Ovary (tissue), 7 donors: ENCODE measurements at regions not wholly inside any gene's neighbourhood (a gene's known extent, or its start where the extent isn't known, plus 50 kb on each side); places are given as distances from the start of the nearest gene placed in this dataset.

ENCODE experiments used
- DNase-seq, 5 donors: peaks; one replicate each; pipeline ENCODE4 v3.0.0-alpha.2; 2019 to 2020
- H3K27ac ChIP-seq, 2 donors: fragments of 200-600 bp; one replicate each; pipeline versions ENCODE4 v1.5.1 to v1.8.0; 2019 to 2022
- H3K27me3 ChIP-seq: fragments of 200-600 bp; one replicate; pipeline ENCODE4 v1.8.0; 2022
- H3K36me3 ChIP-seq: fragments of 200-600 bp; sonication (generic); one replicate; pipeline ENCODE4 v1.5.1; 2019
- H3K4me1 ChIP-seq: one replicate; pipeline ENCODE4 v1.8.1; 2013; ENCODE audit warnings: mild to moderate bottlenecking, moderate library complexity; ENCODE audit not compliant: insufficient read depth
- H3K4me3 ChIP-seq: fragments of 200-600 bp; sonication (generic); one replicate; pipeline ENCODE4 v1.5.1; 2017
- H3K9me3 ChIP-seq, 2 donors: fragments of 200-600 bp in 1 of 2; sonication (generic) in 1 of 2; one replicate each; pipeline versions ENCODE4 v1.5.1 to v1.8.1; 2013 to 2019; ENCODE audit warnings: mild to moderate bottlenecking in 1 of 2, moderate library complexity in 1 of 2
- EP300 ChIP-seq: sonication (generic); formaldehyde crosslinking; IDR thresholded peaks from one replicate; pipeline ENCODE4 v1.6.1; 2017; ENCODE audit warnings: antibody characterized with exemption
- POLR2A ChIP-seq: fragments of 450-650 bp; IDR thresholded peaks from one replicate; pipeline ENCODE4 v1.6.1; 2017; ENCODE audit warnings: antibody characterized with exemption, mild to moderate bottlenecking, moderate library complexity
- WGBS, 3 donors: extraction: QIAGEN DNeasy Blood & Tissue Kit in 1 of 3; methylation state at CpG; one replicate each; pipeline versions ENCODE4 v1.1.5 to v1.1.7; 2013 to 2017; 5-methylcytosine and 5-hydroxymethylcytosine counted together
- intact Hi-C, 4 donors: fragments of 100-400 bp; cut with DNase I; formaldehyde crosslinking; loops; one replicate each; pipeline versions ENCODE4 v1.11.0 to v1.15.1; 2022 to 2023
- TF ChIP-seq, protein P1 (sequence below), 3 donors: fragments of 450-650 bp in 2 of 3; fragments of 200-600 bp in 1 of 3; IDR thresholded peaks; one replicate each; pipeline versions ENCODE4 v1.5.1 to v1.8.0; 2016 to 2022; ENCODE audit warnings: antibody characterized with exemption in 3 of 3, mild to moderate bottlenecking in 1 of 3
- donor health status: DM: no; HTN: no; CAD: no; lungs with moderate emphysema.
- donor health status: DM: no; HTN: no; CAD: no.
- donor health status: Bipolar disorder and iron deficiency.
- donor health status: DM: no; HTN: no; CAD: no.
- donor health status: DM: yes; HTN: yes; CAD: no.

DNA sequence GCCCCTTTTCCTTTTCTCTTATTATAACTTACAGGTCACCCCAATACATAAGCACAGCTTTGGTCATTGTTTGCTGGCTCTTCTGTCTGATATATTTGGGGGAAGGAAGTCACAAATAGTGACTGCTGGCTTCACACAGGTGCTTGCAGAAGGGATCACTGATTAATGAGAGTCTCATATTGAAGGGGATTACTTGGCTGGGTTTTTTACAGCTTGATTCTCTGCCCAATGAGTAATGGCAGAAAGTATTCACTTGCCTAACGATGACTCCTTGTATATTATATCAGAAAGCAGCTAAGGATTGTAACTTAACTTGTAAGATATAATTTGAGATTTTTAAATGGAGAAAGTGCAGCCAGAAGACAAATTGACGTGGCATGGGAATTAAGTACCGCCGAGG, 119.3 kb upstream of the PFN2 start:
- intact Hi-C loops = no loop called here
- 68 to 82% (median 77%) methylated on average over 4 of the region's 4 CpGs for WGBS, 3 donors
- DNase-seq = no peak
- Histone ChIP-seq H3K27me3 (no peaks in the 10 kb centered on the region), H3K4me3 (no peak overlapping the region), H3K4me1 (no peaks in the 10 kb centered on the region), H3K27ac (no peak overlapping the region), H3K9me3 (no peaks in the 10 kb centered on the region), H3K36me3 (no peaks in the 10 kb centered on the region)
- TF ChIP-seq, protein P1, sequence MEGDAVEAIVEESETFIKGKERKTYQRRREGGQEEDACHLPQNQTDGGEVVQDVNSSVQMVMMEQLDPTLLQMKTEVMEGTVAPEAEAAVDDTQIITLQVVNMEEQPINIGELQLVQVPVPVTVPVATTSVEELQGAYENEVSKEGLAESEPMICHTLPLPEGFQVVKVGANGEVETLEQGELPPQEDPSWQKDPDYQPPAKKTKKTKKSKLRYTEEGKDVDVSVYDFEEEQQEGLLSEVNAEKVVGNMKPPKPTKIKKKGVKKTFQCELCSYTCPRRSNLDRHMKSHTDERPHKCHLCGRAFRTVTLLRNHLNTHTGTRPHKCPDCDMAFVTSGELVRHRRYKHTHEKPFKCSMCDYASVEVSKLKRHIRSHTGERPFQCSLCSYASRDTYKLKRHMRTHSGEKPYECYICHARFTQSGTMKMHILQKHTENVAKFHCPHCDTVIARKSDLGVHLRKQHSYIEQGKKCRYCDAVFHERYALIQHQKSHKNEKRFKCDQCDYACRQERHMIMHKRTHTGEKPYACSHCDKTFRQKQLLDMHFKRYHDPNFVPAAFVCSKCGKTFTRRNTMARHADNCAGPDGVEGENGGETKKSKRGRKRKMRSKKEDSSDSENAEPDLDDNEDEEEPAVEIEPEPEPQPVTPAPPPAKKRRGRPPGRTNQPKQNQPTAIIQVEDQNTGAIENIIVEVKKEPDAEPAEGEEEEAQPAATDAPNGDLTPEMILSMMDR (IDR thresholded peaks at IDR 0.05) = no peak

DNA sequence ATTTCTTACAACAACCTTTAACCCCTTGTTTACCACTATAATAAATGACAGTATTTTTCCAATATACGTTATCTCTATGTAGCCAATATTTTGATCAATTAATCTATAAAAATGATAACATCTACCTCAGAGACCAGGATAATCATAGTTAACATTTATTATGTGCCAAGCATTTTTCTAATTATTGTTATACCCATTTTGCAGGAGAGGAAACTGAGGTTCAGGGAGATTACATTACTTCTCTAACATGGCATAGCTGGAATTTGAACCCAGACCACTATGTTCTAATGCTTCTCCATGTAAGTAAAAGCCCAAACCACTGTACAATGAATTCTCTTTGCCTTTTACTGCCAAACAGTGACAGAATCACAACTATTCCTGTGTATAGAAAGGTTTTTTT, 113.4 kb upstream of the PFN2 start:
- H3K27ac ChIP-seq = no peak overlapping the region

DNA sequence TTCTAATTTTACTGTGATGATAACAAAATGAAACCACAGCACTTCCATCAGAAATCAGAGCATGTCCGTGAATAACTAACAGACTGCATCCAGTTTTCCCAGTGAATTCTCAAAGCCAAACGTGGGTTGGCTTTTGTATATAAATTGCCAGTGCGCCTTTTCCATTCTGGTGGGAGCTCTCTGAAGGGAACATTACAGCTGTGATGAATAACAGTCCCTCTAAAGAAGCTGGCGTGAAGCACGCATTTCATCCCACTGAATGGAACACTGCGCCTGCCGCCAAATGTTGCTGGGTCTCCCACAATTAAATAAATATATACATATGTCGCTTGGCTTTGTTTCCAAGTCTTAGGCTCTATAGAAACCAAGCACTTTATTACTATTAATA, 113.0 kb upstream of the PFN2 start:
- Histone ChIP-seq H3K36me3 (no peaks in the 10 kb centered on the region), H3K4me3 (no peak overlapping the region), H3K27ac (no peak overlapping the region), H3K9me3 (no peaks in the 10 kb centered on the region), H3K27me3 (no peaks in the 10 kb centered on the region), H3K4me1 (no peaks in the 10 kb centered on the region)
- TF ChIP-seq EP300 (no peak), POLR2A (no peak)
- TF ChIP-seq, protein P1 (IDR thresholded peaks at IDR 0.05) = no peak
- no peak for DNase-seq
- 4 to 9% (median 6%) methylated on average over 8 of the region's 8 CpGs for WGBS, 3 donors
- intact Hi-C loops = no loop called here

More for the DNA sequence above, 113.4 kb upstream of the PFN2 start:
- no peaks in the 10 kb centered on the region for H3K4me1 ChIP-seq
- 53 to 67% (median 63%) methylated on average over 1 of the region's 1 CpG for WGBS, 3 donors
- intact Hi-C loops = no loop called here
- no peaks in the 10 kb centered on the region for H3K9me3 ChIP-seq
- no peaks in the 10 kb centered on the region for H3K27me3 ChIP-seq
- DNase-seq = no peak
- H3K4me3 ChIP-seq = no peak overlapping the region
- H3K36me3 ChIP-seq = no peaks in the 10 kb centered on the region
- TF ChIP-seq EP300 = no peak
- TF ChIP-seq, protein P1 (IDR thresholded peaks at IDR 0.05) = no peak
- TF ChIP-seq POLR2A = no peak

DNA sequence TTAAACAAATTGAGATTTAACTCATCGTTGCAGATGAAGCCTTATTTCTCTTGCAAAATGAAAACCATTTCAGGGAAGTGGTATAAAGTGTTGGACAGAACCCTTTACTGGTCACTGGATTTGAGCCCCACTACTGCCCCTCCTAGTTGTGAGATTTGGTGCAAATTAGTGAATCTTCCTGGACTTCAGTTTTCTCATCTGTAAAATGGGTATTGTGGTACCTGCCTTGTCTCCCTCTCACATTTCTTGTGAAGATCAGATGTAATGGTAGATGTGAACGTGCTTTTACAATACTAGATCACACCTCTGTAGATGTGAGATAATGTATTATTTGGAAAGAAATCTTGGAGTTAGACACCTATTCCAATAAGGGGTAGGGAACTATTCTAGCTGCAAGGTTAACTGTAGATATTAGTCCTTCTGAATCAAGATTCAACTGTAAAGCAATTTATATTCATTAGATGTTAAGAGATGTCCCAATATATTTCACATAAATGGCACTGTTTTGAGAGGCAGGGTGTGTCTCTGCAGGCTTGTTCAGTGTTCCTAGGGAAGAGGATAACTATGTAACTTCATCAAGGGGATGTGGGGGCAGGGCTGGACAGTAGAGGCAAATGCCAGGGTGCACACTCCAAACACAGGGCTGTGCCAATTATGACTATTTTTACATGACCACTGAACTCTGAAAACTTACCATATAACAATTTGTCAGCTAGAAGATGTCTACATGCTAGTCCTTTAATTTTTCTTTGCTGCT, 112.4 kb upstream of the PFN2 start:
- no peak for DNase-seq
- 69% methylated on average over 2 of the region's 2 CpGs for WGBS, 3 donors
- Histone ChIP-seq H3K36me3 (no peaks in the 10 kb centered on the region), H3K27me3 (no peaks in the 10 kb centered on the region), H3K27ac (no peak overlapping the region), H3K4me3 (no peak overlapping the region), H3K4me1 (no peaks in the 10 kb centered on the region), H3K9me3 (no peaks in the 10 kb centered on the region)
- TF ChIP-seq, protein P1 (IDR thresholded peaks at IDR 0.05) = no peak
- TF ChIP-seq POLR2A (no peak), EP300 (no peak)
- intact Hi-C loops = no loop called here
